SU-DHL-6 (cell line): ENCODE measurements at regions not wholly inside any gene's neighbourhood (a gene's known extent, or its start where the extent isn't known, plus 50 kb on each side); places are given as distances from the start of the nearest gene placed in this dataset.

Source experiments
- CTCF ChIP-seq: fragments of 200-600 bp; sonication (generic); IDR thresholded peaks from one replicate; pipeline ENCODE4 v1.5.1; 2017; ENCODE audit warnings: antibody characterized with exemption, mild to moderate bottlenecking, low read length, moderate library complexity; ENCODE audit not compliant: insufficient read depth, poor library complexity, severe bottlenecking
- EZH2phosphoT487 ChIP-seq: fragments of 200-600 bp; sonication (generic), shearing (Covaris generic); conservative IDR thresholded peaks from 2 replicates; pipeline ENCODE4 v1.6.1; 2018; ENCODE audit warnings: mild to moderate bottlenecking, antibody characterized with exemption, low read length, moderate library complexity, mixed read lengths

- no peak for TF ChIP-seq CTCF
- TF ChIP-seq EZH2phosphoT487: no peak
These were observed 76.1 kb downstream of the SLC25A47 start for GRCh38 chr14:100399052-100399849.
